A673 (cell line): ENCODE measurements at regions not wholly inside any gene's neighbourhood (a gene's known extent, or its start where the extent isn't known, plus 50 kb on each side); places are given as distances from the start of the nearest gene placed in this dataset.

ENCODE experiments used
- EZH2 ChIP-seq: fragments of 200-600 bp; sonication (generic); IDR thresholded peaks from 2 replicates; pipeline ENCODE4 v1.6.1; 2017; ENCODE audit warnings: borderline replicate concordance, low read depth, mild to moderate bottlenecking, mixed read lengths, antibody characterized with exemption, low read length; ENCODE audit not compliant: poor library complexity, severe bottlenecking
- TF ChIP-seq, protein P1 (sequence below): fragments of 300-800, 200-600 bp; sonication (generic); conservative IDR thresholded peaks from 2 replicates; pipeline ENCODE4 v1.5.1; 2017; ENCODE audit warnings: low read depth, mild to moderate bottlenecking, antibody characterized with exemption, low read length, moderate library complexity, mixed read lengths

DNA sequence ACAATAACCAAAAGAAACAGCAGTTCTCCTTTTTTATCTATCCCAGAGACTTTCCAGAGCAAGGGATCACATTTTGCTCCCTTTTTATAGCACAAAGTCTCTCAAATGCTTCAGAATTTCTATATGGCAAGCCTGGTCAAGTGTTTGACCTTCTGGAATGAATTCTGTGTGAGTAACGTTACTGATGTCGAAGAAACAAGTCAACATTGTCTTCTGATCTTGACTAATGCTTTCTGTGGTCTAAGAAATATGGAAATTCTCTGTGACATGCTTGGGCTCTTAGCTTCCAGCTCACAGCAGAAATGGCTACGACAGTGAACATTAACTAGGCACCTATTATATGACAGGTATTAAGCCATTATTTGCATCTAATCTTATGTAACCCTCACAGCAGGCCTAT lies 411.7 kb downstream of the CADM1 start:
- TF ChIP-seq EZH2, result no peak
- TF ChIP-seq, protein P1, sequence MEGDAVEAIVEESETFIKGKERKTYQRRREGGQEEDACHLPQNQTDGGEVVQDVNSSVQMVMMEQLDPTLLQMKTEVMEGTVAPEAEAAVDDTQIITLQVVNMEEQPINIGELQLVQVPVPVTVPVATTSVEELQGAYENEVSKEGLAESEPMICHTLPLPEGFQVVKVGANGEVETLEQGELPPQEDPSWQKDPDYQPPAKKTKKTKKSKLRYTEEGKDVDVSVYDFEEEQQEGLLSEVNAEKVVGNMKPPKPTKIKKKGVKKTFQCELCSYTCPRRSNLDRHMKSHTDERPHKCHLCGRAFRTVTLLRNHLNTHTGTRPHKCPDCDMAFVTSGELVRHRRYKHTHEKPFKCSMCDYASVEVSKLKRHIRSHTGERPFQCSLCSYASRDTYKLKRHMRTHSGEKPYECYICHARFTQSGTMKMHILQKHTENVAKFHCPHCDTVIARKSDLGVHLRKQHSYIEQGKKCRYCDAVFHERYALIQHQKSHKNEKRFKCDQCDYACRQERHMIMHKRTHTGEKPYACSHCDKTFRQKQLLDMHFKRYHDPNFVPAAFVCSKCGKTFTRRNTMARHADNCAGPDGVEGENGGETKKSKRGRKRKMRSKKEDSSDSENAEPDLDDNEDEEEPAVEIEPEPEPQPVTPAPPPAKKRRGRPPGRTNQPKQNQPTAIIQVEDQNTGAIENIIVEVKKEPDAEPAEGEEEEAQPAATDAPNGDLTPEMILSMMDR, result no peak
